ENCODE measurements at regions not wholly inside any gene's neighbourhood (a gene's known extent, or its start where the extent isn't known, plus 50 kb on each side); places are given as distances from the start of the nearest gene placed in this dataset.

- no peak for TF ChIP-seq EZH2 (IDR thresholded peaks at IDR 0.05; ENCODE audit: low read length, missing control alignments)
- TF ChIP-seq CTCF (conservative IDR thresholded peaks at IDR 0.05 in 1 of 2, IDR thresholded peaks at IDR 0.05 in 1 of 2; ENCODE audit: low read depth in 1 of 2, low read length in 2 of 2): no peak
- H3K27ac ChIP-seq (ENCODE audit: insufficient read depth, low read length): no peak overlapping the region
- DNase-seq (ENCODE audit: low read depth in 2 of 2): no peak
Measured at GRCh38 chrX:68892651-68893050, 63.8 kb downstream of the EFNB1 start.

DNA sequence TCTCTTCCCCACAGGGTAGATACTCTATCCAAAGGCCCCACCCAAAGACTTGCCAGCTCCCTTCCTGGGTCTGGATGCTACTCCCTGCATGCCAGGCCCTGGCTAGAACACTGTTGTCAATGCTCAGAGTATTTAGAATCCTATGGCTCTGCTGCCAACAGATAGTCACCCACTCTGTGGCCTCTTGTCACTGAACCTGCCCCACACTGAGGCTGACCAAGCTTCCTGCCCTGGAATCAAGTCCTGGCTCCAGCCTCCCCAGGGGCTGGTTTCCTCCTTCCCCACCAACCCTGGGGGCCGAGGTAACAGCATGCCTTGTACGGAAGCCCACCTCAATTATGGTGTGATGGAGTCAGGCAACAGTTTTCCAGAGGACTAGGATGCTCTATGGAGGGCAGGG lies 63.3 kb downstream of the EFNB1 start:
- H3K9me3 ChIP-seq (ENCODE audit: control insufficient read depth, insufficient read depth, low read depth, low read length): no peaks in the 10 kb centered on the region
- H3K4me3 ChIP-seq (replicated peaks in 1 of 4; ENCODE audit: control extremely low read depth in 1 of 4, insufficient read depth in 1 of 4, low read depth in 3 of 4, low read length in 4 of 4): no peak overlapping the region
- TF ChIP-seq EZH2 (IDR thresholded peaks at IDR 0.05; ENCODE audit: low read length, missing control alignments) (no peak), CTCF (conservative IDR thresholded peaks at IDR 0.05 in 1 of 2, IDR thresholded peaks at IDR 0.05 in 1 of 2; ENCODE audit: low read depth in 1 of 2, low read length in 2 of 2) (no peak)
- no peak overlapping the region for H3K9ac ChIP-seq (ENCODE audit: insufficient read depth, low read length)
- no peak overlapping the region for H2AFZ ChIP-seq (ENCODE audit: low read length)
- H3K4me1 ChIP-seq (ENCODE audit: control insufficient read depth, extremely low read depth, insufficient read depth, low read length): peaks cover 2% of the 10 kb centered on the region
- H3K79me2 ChIP-seq (ENCODE audit: control insufficient read depth, insufficient read depth, low read length): no peaks in the 10 kb centered on the region
- H3K27me3 ChIP-seq (ENCODE audit: control insufficient read depth, insufficient read depth, low read length): peaks cover 15% of the 10 kb centered on the region
- H3K4me2 ChIP-seq (ENCODE audit: extremely low read depth, insufficient read depth, low read length): no peak overlapping the region
- no peak overlapping the region for H3K27ac ChIP-seq (ENCODE audit: insufficient read depth, low read length)
- DNase-seq (ENCODE audit: low read depth in 2 of 2): no peak
- H3K36me3 ChIP-seq (ENCODE audit: control insufficient read depth, insufficient read depth, low read length): no peaks in the 10 kb centered on the region
- no peaks in the 10 kb centered on the region for H4K20me1 ChIP-seq (ENCODE audit: control insufficient read depth, extremely low read depth, insufficient read depth, low read length)

More at GRCh38 chrX:68892651-68893050, 63.8 kb downstream of the EFNB1 start:
- Histone ChIP-seq H3K4me1 (ENCODE audit: control insufficient read depth, extremely low read depth, insufficient read depth, low read length) (peaks cover 2% of the 10 kb centered on the region), H3K27me3 (ENCODE audit: control insufficient read depth, insufficient read depth, low read length) (peaks cover 11% of the 10 kb centered on the region), H3K79me2 (ENCODE audit: control insufficient read depth, insufficient read depth, low read length) (no peaks in the 10 kb centered on the region), H2AFZ (ENCODE audit: low read length) (no peak overlapping the region), H3K9me3 (ENCODE audit: control insufficient read depth, insufficient read depth, low read depth, low read length) (no peaks in the 10 kb centered on the region), H3K4me3 (replicated peaks in 1 of 4; ENCODE audit: control extremely low read depth in 1 of 4, insufficient read depth in 1 of 4, low read depth in 3 of 4, low read length in 4 of 4) (no peak overlapping the region), H4K20me1 (ENCODE audit: control insufficient read depth, extremely low read depth, insufficient read depth, low read length) (no peaks in the 10 kb centered on the region), H3K9ac (ENCODE audit: insufficient read depth, low read length) (no peak overlapping the region), H3K36me3 (ENCODE audit: control insufficient read depth, insufficient read depth, low read length) (no peaks in the 10 kb centered on the region), H3K4me2 (ENCODE audit: extremely low read depth, insufficient read depth, low read length) (no peak overlapping the region)
